ENCODE measurements at regions not wholly inside any gene's neighbourhood (a gene's known extent, or its start where the extent isn't known, plus 50 kb on each side); places are given as distances from the start of the nearest gene placed in this dataset.
A peak's percentile ranks its signal among the peaks of the same experiment; 100 is the strongest.

DNA sequence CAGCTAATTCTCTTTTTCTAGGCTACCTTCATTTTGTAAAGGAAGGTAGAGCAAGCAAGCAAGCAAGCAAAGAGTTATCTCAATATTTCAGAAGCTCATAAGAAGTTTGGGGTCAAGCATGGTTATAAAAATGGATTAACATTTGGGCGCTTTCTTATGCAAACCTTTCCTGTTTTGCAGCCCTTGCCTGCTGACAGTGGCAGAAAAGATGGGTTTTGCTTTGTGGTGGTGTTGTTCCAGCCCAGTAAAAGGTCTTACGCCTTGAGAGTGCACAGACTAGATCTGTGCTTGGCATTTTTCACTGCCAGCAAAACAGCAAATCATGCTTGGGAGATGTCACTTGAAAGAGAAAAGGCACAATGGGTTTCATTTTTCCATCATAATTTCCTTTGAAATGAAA lies 1320.6 kb upstream of the CELF4 start:
- no peak overlapping the region for H3K4ac ChIP-seq (replicated peaks; ENCODE audit: insufficient read length, low read depth, low read length)
- peaks cover 0 to 5% (median 0%) of the 10 kb centered on the region in 4 experiments; a peak in 2 of 7 replicates for H3K4me1 ChIP-seq (replicated peaks in 1 of 4; ENCODE audit: control insufficient read depth in 3 of 4, insufficient read depth in 4 of 4, low read length in 3 of 4)
- H2BK20ac ChIP-seq (ENCODE audit: low read length), result no peak overlapping the region
- H3K27me3 ChIP-seq (replicated peaks in 1 of 4; ENCODE audit: control insufficient read depth in 3 of 4, extremely low read depth in 1 of 4, insufficient read depth in 3 of 4, low read length in 3 of 4), result no peaks in the 10 kb centered on the region
- H4K5ac ChIP-seq (ENCODE audit: insufficient read length, low read depth, low read length), result no peak overlapping the region
- CTCF ChIA-PET (ENCODE audit: partially characterized antibody), result no interaction called here
- 89% methylated on average over 2 of the region's 2 CpGs; no CpG with 5 or more reads in 1 of the 2 experiments for whole genome bisulfite sequencing, 2 experiments (ENCODE audit: extremely low coverage in 1 of 2, insufficient coverage in 1 of 2, insufficient read length in 1 of 2, insufficient replicate concordance in 2 of 2, low coverage in 1 of 2, low lambda C conversion rate in 2 of 2, missing lambda C conversion rate in 1 of 2)
- no peaks in the 10 kb centered on the region for H3K23me2 ChIP-seq (ENCODE audit: low read depth, low read length)
- no peak overlapping the region for H3K23ac ChIP-seq (ENCODE audit: insufficient read length)
- H4K91ac ChIP-seq (replicated peaks; ENCODE audit: insufficient read length, low read length), result no peak overlapping the region
- no peak overlapping the region for H3K9ac ChIP-seq (replicated peaks in 1 of 4; ENCODE audit: extremely low read depth in 1 of 4, low read depth in 3 of 4, low read length in 3 of 4)
- H3K27ac ChIP-seq (ENCODE audit: low read depth, low read length), result no peak overlapping the region
- H3K14ac ChIP-seq (ENCODE audit: insufficient read length), result no peak overlapping the region
- POLR2A ChIA-PET (ENCODE audit: partially characterized antibody), result no interaction called here
- H3K36me3 ChIP-seq (ENCODE audit: control insufficient read depth in 2 of 4, insufficient read depth in 4 of 4, low read length in 3 of 4), result no peaks in the 10 kb centered on the region
- H3K9me3 ChIP-seq (ENCODE audit: insufficient read depth in 2 of 2, low read depth in 1 of 2, low read length in 1 of 2), result no peaks in the 10 kb centered on the region
- FAIRE-seq (no peak), DNase-seq (ENCODE audit: low read depth in 1 of 2, low spot score in 2 of 2) (no peak)
- no peaks in the 10 kb centered on the region for H3K79me2 ChIP-seq (ENCODE audit: control insufficient read depth in 1 of 2, insufficient read depth in 2 of 2, low read length in 2 of 2)
- TF ChIP-seq RAD21 (IDR thresholded peaks at IDR 0.05 in 1 of 2, conservative IDR thresholded peaks at IDR 0.05 in 1 of 2; ENCODE audit: low read depth in 2 of 2, low read length in 2 of 2) (no peak), RFX5 (IDR thresholded peaks at IDR 0.05; ENCODE audit: borderline replicate concordance, low read depth, low read length) (no peak), EP300 (IDR thresholded peaks at IDR 0.05; ENCODE audit: borderline replicate concordance in 1 of 2, low read depth in 2 of 2, low read length in 2 of 2) (no peak)
- H2BK12ac ChIP-seq (ENCODE audit: low read depth, low read length), result no peak overlapping the region
- H3K18ac ChIP-seq (ENCODE audit: extremely low read depth, low read length), result no peak overlapping the region
- H2AK5ac ChIP-seq (ENCODE audit: low read depth, low read length), result no peak overlapping the region
- peak overlapping the region; percentile 20 for H2AFZ ChIP-seq (ENCODE audit: low read length)
- no peak overlapping the region for H2BK120ac ChIP-seq (replicated peaks; ENCODE audit: low read depth, low read length)
- H3K4me3 ChIP-seq (ENCODE audit: extremely low read depth in 1 of 4, insufficient read depth in 2 of 4, low read depth in 3 of 4, low read length in 4 of 4), result no peak overlapping the region
- no peaks in the 10 kb centered on the region for H4K20me1 ChIP-seq (replicated peaks in 1 of 2; ENCODE audit: control insufficient read depth in 1 of 2, insufficient read depth in 2 of 2, low read length in 2 of 2)
- no peak overlapping the region for H2BK15ac ChIP-seq (ENCODE audit: low read length)
- H3K56ac ChIP-seq (replicated peaks; ENCODE audit: insufficient read length, low read depth, low read length), result no peak overlapping the region
- no peak overlapping the region for H3K4me2 ChIP-seq (ENCODE audit: insufficient read depth in 1 of 2, low read depth in 2 of 2, low read length in 2 of 2)
- H2BK5ac ChIP-seq (ENCODE audit: low read depth, low read length), result no peak overlapping the region
- no peaks in the 10 kb centered on the region for H3K79me1 ChIP-seq (ENCODE audit: low read depth, low read length)
- H4K8ac ChIP-seq (ENCODE audit: extremely low read depth, insufficient read depth, low read length), result no peak overlapping the region

Data from H1 (cell line).